Mesenchymal stem cell (in vitro differentiated cells and primary cell): ENCODE measurements at regions not wholly inside any gene's neighbourhood (a gene's known extent, or its start where the extent isn't known, plus 50 kb on each side); places are given as distances from the start of the nearest gene placed in this dataset.

Experiments used
- DNase-seq: peaks from one replicate; pipeline ENCODE4 v3.0.0-alpha.2; 2013
- H2AFZ ChIP-seq: one replicate; pipeline ENCODE4 v1.6.1; 2013; ENCODE audit warnings: low read depth, mild to moderate bottlenecking, control low read depth, inconsistent platforms, low read length, moderate library complexity
- H2AK5ac ChIP-seq: 2 replicates; pipeline ENCODE4 v1.6.1; 2013; ENCODE audit warnings: low read length, moderate library complexity, mild to moderate bottlenecking, inconsistent platforms; ENCODE audit not compliant: severe bottlenecking
- H2BK120ac ChIP-seq: one replicate; pipeline ENCODE4 v1.6.1; 2013; ENCODE audit warnings: low read depth, mild to moderate bottlenecking, inconsistent platforms, low read length, moderate library complexity
- H2BK12ac ChIP-seq, 2 experiments: one replicate each; pipeline ENCODE4 v1.6.1; 2013; ENCODE audit warnings: inconsistent platforms in 2 of 2, low read length in 2 of 2, mild to moderate bottlenecking in 2 of 2, moderate library complexity in 2 of 2, control low read depth in 1 of 2
- H2BK15ac ChIP-seq: one replicate; pipeline ENCODE4 v1.6.1; 2013; ENCODE audit warnings: mild to moderate bottlenecking, low read depth, inconsistent platforms; ENCODE audit not compliant: poor library complexity, severe bottlenecking
- H2BK5ac ChIP-seq: 2 replicates; pipeline ENCODE4 v1.6.1; 2013; ENCODE audit warnings: low read depth, mild to moderate bottlenecking, low read length, control low read depth, inconsistent platforms; ENCODE audit not compliant: poor library complexity, severe bottlenecking
- H3K14ac ChIP-seq, 2 experiments: one replicate each; pipeline ENCODE4 v1.6.1; 2013; ENCODE audit warnings: inconsistent platforms in 2 of 2, low read length in 2 of 2, control low read depth in 1 of 2, mild to moderate bottlenecking in 1 of 2, moderate library complexity in 1 of 2
- H3K18ac ChIP-seq, 2 experiments: one replicate each; pipeline ENCODE4 v1.6.1; 2013; ENCODE audit warnings: inconsistent platforms in 2 of 2, low read length in 2 of 2, control low read depth in 1 of 2, low read depth in 1 of 2, mild to moderate bottlenecking in 1 of 2
- H3K23ac ChIP-seq, 2 experiments: one replicate each; pipeline ENCODE4 v1.6.1; 2013; ENCODE audit warnings: inconsistent platforms in 2 of 2, low read length in 2 of 2, mild to moderate bottlenecking in 2 of 2, moderate library complexity in 2 of 2, control low read depth in 1 of 2
- H3K27ac ChIP-seq: 2 replicates; pipeline ENCODE4 v1.5.1; 2013; ENCODE audit warnings: mild to moderate bottlenecking, moderate library complexity, low read length, control low read depth, inconsistent platforms; ENCODE audit not compliant: poor library complexity, severe bottlenecking
- H3K27me3 ChIP-seq, 2 experiments: 2 replicates each; pipeline versions ENCODE4 v1.6.1 to v1.7.0; 2013; ENCODE audit warnings: low read length in 2 of 2, mild to moderate bottlenecking in 2 of 2, moderate library complexity in 2 of 2, control low read depth in 1 of 2, inconsistent platforms in 1 of 2; ENCODE audit not compliant: control insufficient read depth in 1 of 2, insufficient read depth in 1 of 2
- H3K36me3 ChIP-seq, 2 experiments: 2 replicates each; pipeline versions ENCODE4 v1.6.1 to v1.7.0; 2013; ENCODE audit warnings: low read length in 2 of 2, control low read depth in 1 of 2, inconsistent platforms in 1 of 2, low read depth in 1 of 2, mild to moderate bottlenecking in 1 of 2; ENCODE audit not compliant: insufficient read depth in 2 of 2, control insufficient read depth in 1 of 2
- H3K4ac ChIP-seq, 2 experiments: one replicate each; pipeline ENCODE4 v1.6.1; 2013; ENCODE audit warnings: inconsistent platforms in 2 of 2, low read length in 2 of 2, mild to moderate bottlenecking in 2 of 2, moderate library complexity in 2 of 2, control low read depth in 1 of 2, low read depth in 1 of 2
- H3K4me1 ChIP-seq: 2 replicates; pipeline ENCODE4 v1.6.1; 2013; ENCODE audit warnings: low read depth, low read length, control low read depth; ENCODE audit not compliant: control insufficient read depth, insufficient read depth
- H3K4me2 ChIP-seq: 2 replicates; pipeline ENCODE4 v1.6.1; 2013; ENCODE audit warnings: low read length, mild to moderate bottlenecking, inconsistent platforms; ENCODE audit not compliant: poor library complexity, severe bottlenecking
- H3K4me3 ChIP-seq, 2 experiments: 2 replicates each; pipeline versions ENCODE4 v1.5.1 to v1.7.0; 2013; ENCODE audit warnings: low read length in 2 of 2, mild to moderate bottlenecking in 2 of 2, control low read depth in 1 of 2, low read depth in 1 of 2; ENCODE audit not compliant: insufficient read depth in 1 of 2
- H3K79me1 ChIP-seq: replicated peaks from 2 replicates; pipeline ENCODE4 v1.6.1; 2013; ENCODE audit warnings: mild to moderate bottlenecking, control low read depth, low read length, inconsistent platforms; ENCODE audit not compliant: poor library complexity, severe bottlenecking
- H3K9ac ChIP-seq: 2 replicates; pipeline ENCODE4 v1.7.0; 2013; ENCODE audit warnings: mild to moderate bottlenecking, low read length, moderate library complexity
- H3K9me3 ChIP-seq: 2 replicates; pipeline ENCODE4 v1.7.0; 2013; ENCODE audit warnings: mild to moderate bottlenecking, low read length; ENCODE audit not compliant: control insufficient read depth
- H4K8ac ChIP-seq: one replicate; pipeline ENCODE4 v1.6.1; 2013; ENCODE audit warnings: inconsistent platforms, mild to moderate bottlenecking, low read length, moderate library complexity
- H4K91ac ChIP-seq: one replicate; pipeline ENCODE4 v1.6.1; 2013; ENCODE audit warnings: mild to moderate bottlenecking, low read length, inconsistent platforms
- WGBS: methylation state at CpG from one replicate; pipeline ENCODE4 v1.1.7; 2013; ENCODE audit warnings: mixed read lengths; 5-methylcytosine and 5-hydroxymethylcytosine counted together

GRCh38 chr2:167817908-167818307 lies 429.5 kb downstream of the STK39 start:
- Histone ChIP-seq H2BK120ac (no peak overlapping the region), H3K4me2 (no peak overlapping the region), H3K27me3 (no peaks in the 10 kb centered on the region), H3K14ac (peak overlapping the region in 1 of 2 experiments; percentile 15), H4K8ac (no peak overlapping the region), H4K91ac (no peak overlapping the region), H2AK5ac (no peak overlapping the region), H3K9ac (no peak overlapping the region), H3K4me3 (no peak overlapping the region), H3K9me3 (no peaks in the 10 kb centered on the region), H3K27ac (no peak overlapping the region), H2BK15ac (no peak overlapping the region), H3K4ac (no peak overlapping the region), H3K18ac (no peak overlapping the region), H3K23ac (no peak overlapping the region), H3K4me1 (no peaks in the 10 kb centered on the region), H2AFZ (no peak overlapping the region), H3K36me3 (no peaks in the 10 kb centered on the region), H3K79me1 (no peaks in the 10 kb centered on the region), H2BK5ac (no peak overlapping the region), H2BK12ac (no peak overlapping the region)
- no peak for DNase-seq
- 58% methylated on average over 3 of the region's 4 CpGs for WGBS

GRCh38 chr2:167817422-167817821 lies 430.0 kb downstream of the STK39 start:
- no peak overlapping the region for H3K4me3 ChIP-seq
- H3K18ac ChIP-seq = no peak overlapping the region
- WGBS = 0% methylated on average over 1 of the region's 1 CpG
- H3K9me3 ChIP-seq = no peaks in the 10 kb centered on the region
- H3K9ac ChIP-seq = no peak overlapping the region
- H3K27ac ChIP-seq = no peak overlapping the region
- no peaks in the 10 kb centered on the region for H3K36me3 ChIP-seq
- H2BK12ac ChIP-seq = no peak overlapping the region
- H2BK5ac ChIP-seq = no peak overlapping the region
- H3K4ac ChIP-seq = no peak overlapping the region
- H4K8ac ChIP-seq = no peak overlapping the region
- H3K79me1 ChIP-seq = no peaks in the 10 kb centered on the region
- DNase-seq = no peak
- no peak overlapping the region for H2AK5ac ChIP-seq
- no peak overlapping the region for H4K91ac ChIP-seq
- H2BK120ac ChIP-seq = no peak overlapping the region
- H3K23ac ChIP-seq = no peak overlapping the region
- no peak overlapping the region for H3K14ac ChIP-seq
- H3K4me2 ChIP-seq = no peak overlapping the region
- H3K4me1 ChIP-seq = no peaks in the 10 kb centered on the region
- H3K27me3 ChIP-seq = no peaks in the 10 kb centered on the region
- H2BK15ac ChIP-seq = no peak overlapping the region
- H2AFZ ChIP-seq = no peak overlapping the region

- no peak overlapping the region for H3K14ac ChIP-seq
- H3K23ac ChIP-seq = no peak overlapping the region
- H3K9me3 ChIP-seq = no peaks in the 10 kb centered on the region
- no peak overlapping the region for H3K27ac ChIP-seq
- no peak overlapping the region for H2BK15ac ChIP-seq
- no peaks in the 10 kb centered on the region for H3K36me3 ChIP-seq
- 88% methylated on average over 1 of the region's 1 CpG for WGBS
- no peak overlapping the region for H3K4me3 ChIP-seq
- no peak overlapping the region for H2BK12ac ChIP-seq
- no peak for DNase-seq
- H3K4me2 ChIP-seq = no peak overlapping the region
- H4K91ac ChIP-seq = no peak overlapping the region
- no peak overlapping the region for H4K8ac ChIP-seq
- no peak overlapping the region for H3K4ac ChIP-seq
- H3K18ac ChIP-seq = no peak overlapping the region
- no peak overlapping the region for H2BK120ac ChIP-seq
- H2BK5ac ChIP-seq = no peak overlapping the region
- H2AFZ ChIP-seq = no peak overlapping the region
- H3K4me1 ChIP-seq = no peaks in the 10 kb centered on the region
- H3K27me3 ChIP-seq = no peaks in the 10 kb centered on the region
- no peak overlapping the region for H2AK5ac ChIP-seq
- H3K9ac ChIP-seq = no peak overlapping the region
- H3K79me1 ChIP-seq = no peaks in the 10 kb centered on the region
These were observed 430.5 kb downstream of the STK39 start for GRCh38 chr2:167816874-167817290.

DNA sequence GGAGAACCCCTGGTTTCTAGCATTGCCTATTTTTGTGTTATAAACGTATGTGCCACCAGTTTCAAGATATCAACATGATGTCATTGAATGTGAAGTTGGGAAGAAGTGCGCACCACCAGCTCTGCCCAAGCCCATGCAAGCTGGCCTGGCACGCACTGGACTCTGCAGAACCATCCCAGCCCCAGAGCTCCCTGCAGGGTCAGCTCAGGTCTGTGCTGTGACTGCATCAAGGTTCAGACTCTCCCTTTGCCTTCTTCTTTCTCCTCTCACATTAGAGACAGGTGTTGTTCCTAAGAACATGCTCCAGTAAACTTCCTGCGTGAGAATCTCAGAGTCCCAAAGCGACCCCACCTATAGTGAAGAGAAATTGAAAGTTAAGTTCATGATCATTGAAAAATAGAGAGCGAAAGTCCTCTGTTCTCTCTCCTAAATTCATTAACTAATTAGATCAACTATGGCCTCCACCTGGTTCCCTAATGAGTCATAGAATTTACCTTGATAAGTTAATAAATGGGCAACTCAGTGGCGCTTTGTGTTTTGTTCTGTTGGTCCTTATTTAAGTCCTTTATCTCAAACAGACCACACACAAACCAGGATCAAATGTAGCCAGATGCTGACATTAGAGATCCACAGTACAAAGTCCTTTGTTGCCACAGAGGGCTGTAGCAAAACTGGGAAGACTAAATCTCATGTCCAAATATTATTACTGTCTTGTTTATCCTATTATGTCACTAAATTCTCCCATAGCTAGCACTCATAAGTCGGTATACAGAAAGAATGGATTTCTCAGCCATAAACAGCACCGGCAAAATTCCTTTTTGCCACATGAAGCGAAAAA lies 432.3 kb downstream of the STK39 start:
- no peak overlapping the region for H2BK120ac ChIP-seq
- no peak overlapping the region for H2BK15ac ChIP-seq
- no peak overlapping the region for H2AFZ ChIP-seq
- no peak overlapping the region for H3K9ac ChIP-seq
- H3K4ac ChIP-seq = no peak overlapping the region
- no peak overlapping the region for H3K14ac ChIP-seq
- H3K4me3 ChIP-seq = no peak overlapping the region
- H3K36me3 ChIP-seq = no peaks in the 10 kb centered on the region
- peaks cover 3% of the 10 kb centered on the region for H3K9me3 ChIP-seq
- H3K27ac ChIP-seq = no peak overlapping the region
- no peak overlapping the region for H3K18ac ChIP-seq
- no peaks in the 10 kb centered on the region for H3K27me3 ChIP-seq
- H4K91ac ChIP-seq = no peak overlapping the region
- 95% methylated on average over 5 of the region's 10 CpGs for WGBS
- H3K23ac ChIP-seq = no peak overlapping the region
- DNase-seq = no peak
- no peak overlapping the region for H2BK5ac ChIP-seq
- no peak overlapping the region for H2AK5ac ChIP-seq
- no peaks in the 10 kb centered on the region for H3K79me1 ChIP-seq
- H4K8ac ChIP-seq = no peak overlapping the region
- H3K4me2 ChIP-seq = no peak overlapping the region
- no peaks in the 10 kb centered on the region for H3K4me1 ChIP-seq
- H2BK12ac ChIP-seq = no peak overlapping the region
